ENCODE measurements at regions not wholly inside any gene's neighbourhood (a gene's known extent, or its start where the extent isn't known, plus 50 kb on each side); places are given as distances from the start of the nearest gene placed in this dataset.

GRCh38 chr5:71883742-71884103, 164.6 kb downstream of the CARTPT start:
- DNase-seq (ENCODE audit: extremely low read depth, insufficient read length) = no peak
- H3K27me3 ChIP-seq (replicated peaks; ENCODE audit: control insufficient read depth, insufficient read depth, low read length) = no peaks in the 10 kb centered on the region
- no peak overlapping the region for H3K4me3 ChIP-seq (replicated peaks; ENCODE audit: low read depth, low read length)
- H3K36me3 ChIP-seq (ENCODE audit: control insufficient read depth, insufficient read depth, low read length) = no peaks in the 10 kb centered on the region
- TF ChIP-seq, protein P1, sequence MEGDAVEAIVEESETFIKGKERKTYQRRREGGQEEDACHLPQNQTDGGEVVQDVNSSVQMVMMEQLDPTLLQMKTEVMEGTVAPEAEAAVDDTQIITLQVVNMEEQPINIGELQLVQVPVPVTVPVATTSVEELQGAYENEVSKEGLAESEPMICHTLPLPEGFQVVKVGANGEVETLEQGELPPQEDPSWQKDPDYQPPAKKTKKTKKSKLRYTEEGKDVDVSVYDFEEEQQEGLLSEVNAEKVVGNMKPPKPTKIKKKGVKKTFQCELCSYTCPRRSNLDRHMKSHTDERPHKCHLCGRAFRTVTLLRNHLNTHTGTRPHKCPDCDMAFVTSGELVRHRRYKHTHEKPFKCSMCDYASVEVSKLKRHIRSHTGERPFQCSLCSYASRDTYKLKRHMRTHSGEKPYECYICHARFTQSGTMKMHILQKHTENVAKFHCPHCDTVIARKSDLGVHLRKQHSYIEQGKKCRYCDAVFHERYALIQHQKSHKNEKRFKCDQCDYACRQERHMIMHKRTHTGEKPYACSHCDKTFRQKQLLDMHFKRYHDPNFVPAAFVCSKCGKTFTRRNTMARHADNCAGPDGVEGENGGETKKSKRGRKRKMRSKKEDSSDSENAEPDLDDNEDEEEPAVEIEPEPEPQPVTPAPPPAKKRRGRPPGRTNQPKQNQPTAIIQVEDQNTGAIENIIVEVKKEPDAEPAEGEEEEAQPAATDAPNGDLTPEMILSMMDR (IDR thresholded peaks at IDR 0.05; ENCODE audit: insufficient read depth, low read length, poor library complexity, severe bottlenecking) = no peak

- H3K4me3 ChIP-seq (replicated peaks; ENCODE audit: low read depth, low read length) = no peak overlapping the region
- H3K27me3 ChIP-seq (replicated peaks; ENCODE audit: control insufficient read depth, insufficient read depth, low read length) = no peaks in the 10 kb centered on the region
- no peaks in the 10 kb centered on the region for H3K36me3 ChIP-seq (ENCODE audit: control insufficient read depth, insufficient read depth, low read length)
- DNase-seq (ENCODE audit: extremely low read depth, insufficient read length) = no peak
- TF ChIP-seq, protein P1 (IDR thresholded peaks at IDR 0.05; ENCODE audit: insufficient read depth, low read length, poor library complexity, severe bottlenecking) = no peak
Observed at GRCh38 chr5:71884926-71885325, 165.9 kb downstream of the CARTPT start.

GRCh38 chr5:71886406-71886805, 167.3 kb downstream of the CARTPT start:
- no peaks in the 10 kb centered on the region for H3K27me3 ChIP-seq (replicated peaks; ENCODE audit: control insufficient read depth, insufficient read depth, low read length)
- no peaks in the 10 kb centered on the region for H3K36me3 ChIP-seq (ENCODE audit: control insufficient read depth, insufficient read depth, low read length)
- H3K4me3 ChIP-seq (replicated peaks; ENCODE audit: low read depth, low read length) = no peak overlapping the region
- DNase-seq (ENCODE audit: extremely low read depth, insufficient read length) = no peak
- TF ChIP-seq, protein P1 (IDR thresholded peaks at IDR 0.05; ENCODE audit: insufficient read depth, low read length, poor library complexity, severe bottlenecking) = no peak

DNA sequence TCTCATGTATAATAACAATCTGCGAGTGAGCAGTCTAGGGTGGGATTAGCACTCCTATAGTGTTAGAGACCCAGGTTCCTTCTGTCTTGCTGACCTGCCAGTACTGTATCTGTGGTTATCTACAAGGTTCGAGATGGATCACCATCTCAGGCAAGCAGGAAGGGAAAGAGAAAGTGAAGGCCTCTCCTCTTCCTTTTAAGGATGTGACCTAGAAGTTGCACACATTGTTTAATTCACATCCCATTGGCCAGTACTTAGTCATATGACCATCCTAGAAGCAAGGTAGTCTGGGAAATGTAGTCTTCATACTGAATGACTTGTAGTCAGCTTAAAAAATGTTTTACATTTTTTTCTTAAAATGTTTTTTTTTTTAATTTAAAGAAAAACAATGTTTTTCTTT, 168.6 kb downstream of the CARTPT start:
- peak; percentile 44 for DNase-seq (ENCODE audit: extremely low read depth, insufficient read length)
- TF ChIP-seq, protein P1 (IDR thresholded peaks at IDR 0.05; ENCODE audit: insufficient read depth, low read length, poor library complexity, severe bottlenecking) = no peak
- H3K27me3 ChIP-seq (replicated peaks; ENCODE audit: control insufficient read depth, insufficient read depth, low read length) = no peaks in the 10 kb centered on the region
- H3K36me3 ChIP-seq (ENCODE audit: control insufficient read depth, insufficient read depth, low read length) = no peaks in the 10 kb centered on the region
- peak overlapping the region; percentile 33 for H3K4me3 ChIP-seq (replicated peaks; ENCODE audit: low read depth, low read length)

DNA sequence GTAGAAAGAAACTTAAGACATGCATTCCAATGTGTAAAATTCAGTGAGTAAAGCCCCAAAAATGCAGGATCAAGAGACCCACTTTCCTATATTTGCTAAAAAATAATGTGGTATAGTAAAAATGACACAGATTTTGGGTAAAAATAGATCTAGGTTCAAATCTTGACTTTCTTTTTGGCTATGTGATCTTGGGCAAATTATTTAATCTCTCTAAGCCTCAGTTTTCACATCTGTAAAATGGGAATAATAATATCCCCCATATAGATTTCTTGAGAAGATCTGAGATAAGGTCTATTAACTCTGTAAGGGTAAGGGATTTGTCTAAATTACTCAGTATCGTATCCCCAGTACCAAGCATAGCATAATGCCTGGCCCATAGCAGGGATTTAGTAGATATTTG, 172.3 kb downstream of the CARTPT start:
- Histone ChIP-seq H3K36me3 (ENCODE audit: control insufficient read depth, insufficient read depth, low read length) (no peaks in the 10 kb centered on the region), H3K4me3 (replicated peaks; ENCODE audit: low read depth, low read length) (no peak overlapping the region), H3K27me3 (replicated peaks; ENCODE audit: control insufficient read depth, insufficient read depth, low read length) (no peaks in the 10 kb centered on the region)
- DNase-seq (ENCODE audit: extremely low read depth, insufficient read length) = no peak
- TF ChIP-seq, protein P1 (IDR thresholded peaks at IDR 0.05; ENCODE audit: insufficient read depth, low read length, poor library complexity, severe bottlenecking) = no peak

- no peak for DNase-seq (ENCODE audit: extremely low read depth, insufficient read length)
- Histone ChIP-seq H3K27me3 (replicated peaks; ENCODE audit: control insufficient read depth, insufficient read depth, low read length) (no peaks in the 10 kb centered on the region), H3K4me3 (replicated peaks; ENCODE audit: low read depth, low read length) (no peak overlapping the region), H3K36me3 (ENCODE audit: control insufficient read depth, insufficient read depth, low read length) (no peaks in the 10 kb centered on the region)
- TF ChIP-seq, protein P1 (IDR thresholded peaks at IDR 0.05; ENCODE audit: insufficient read depth, low read length, poor library complexity, severe bottlenecking) = no peak
Observed at GRCh38 chr5:71891856-71892255, 172.8 kb downstream of the CARTPT start.

All from GM06990 (cell line).